SKM-1 (cell line): ENCODE measurements at regions not wholly inside any gene's neighbourhood (a gene's known extent, or its start where the extent isn't known, plus 50 kb on each side); places are given as distances from the start of the nearest gene placed in this dataset.

Experiments
- DNase-seq: peaks from one replicate; lab custom pipeline; 2025; ENCODE audit not compliant: unreplicated experiment; lab: John Stamatoyannopoulos, UW

GRCh38 chr2:76584474-76584873 lies 873.8 kb upstream of the GCFC2 start:
- no peak for DNase-seq

GRCh38 chr2:76579911-76580310 lies 869.2 kb upstream of the GCFC2 start:
- DNase-seq, result no peak

GRCh38 chr2:76572981-76573380 lies 862.3 kb upstream of the GCFC2 start:
- DNase-seq, result no peak

- no peak for DNase-seq
Measured at GRCh38 chr2:76569819-76570218, 859.1 kb upstream of the GCFC2 start.

- no peak for DNase-seq
Measured at GRCh38 chr2:76567478-76567877, 856.8 kb upstream of the GCFC2 start.

- no peak for DNase-seq
Measured at GRCh38 chr2:76564734-76565133, 854.0 kb upstream of the GCFC2 start.

- no peak for DNase-seq
Measured at GRCh38 chr2:76563730-76564129, 853.0 kb upstream of the GCFC2 start.

- no peak for DNase-seq
Measured at GRCh38 chr2:76558157-76558556, 847.4 kb upstream of the GCFC2 start.

- DNase-seq, result no peak
Measured at GRCh38 chr2:76556018-76556417, 845.3 kb upstream of the GCFC2 start.

GRCh38 chr2:76546207-76546606 lies 835.5 kb upstream of the GCFC2 start:
- no peak for DNase-seq

- no peak for DNase-seq
Measured at GRCh38 chr2:76544901-76545300, 834.2 kb upstream of the GCFC2 start.

- DNase-seq, result no peak
Measured at GRCh38 chr2:76517574-76517909, 806.8 kb upstream of the GCFC2 start.

GRCh38 chr2:76516861-76517573 lies 806.3 kb upstream of the GCFC2 start:
- DNase-seq, result no peak

- DNase-seq, result no peak
Measured at GRCh38 chr2:76512201-76512820, 801.6 kb upstream of the GCFC2 start.

- no peak for DNase-seq
Measured at GRCh38 chr2:76506538-76506937, 795.8 kb upstream of the GCFC2 start.

GRCh38 chr2:76501641-76502040 lies 790.9 kb upstream of the GCFC2 start:
- no peak for DNase-seq

- no peak for DNase-seq
Measured at GRCh38 chr2:76498360-76498759, 787.6 kb upstream of the GCFC2 start.

GRCh38 chr2:76491503-76491902 lies 780.8 kb upstream of the GCFC2 start:
- DNase-seq, result peak; percentile 35

- DNase-seq, result no peak
Measured at GRCh38 chr2:76478266-76479035, 767.7 kb upstream of the GCFC2 start.

- no peak for DNase-seq
Measured at GRCh38 chr2:76472946-76473345, 762.2 kb upstream of the GCFC2 start.

- no peak for DNase-seq
Measured at GRCh38 chr2:76469066-76469465, 758.4 kb upstream of the GCFC2 start.

GRCh38 chr2:76467326-76467725 lies 756.6 kb upstream of the GCFC2 start:
- DNase-seq, result no peak
